Esophagus squamous epithelium (tissue), 5 donors: ENCODE measurements at regions not wholly inside any gene's neighbourhood (a gene's known extent, or its start where the extent isn't known, plus 50 kb on each side); places are given as distances from the start of the nearest gene placed in this dataset.
"Not testable (repeated sequence)": the region's sequence is repeated elsewhere in the genome, so short reads cannot be mapped to it uniquely, and the experiment has no call there.

ENCODE experiments used
- DNase-seq: peaks from one replicate; lab custom pipeline; 2025; lab: John Stamatoyannopoulos, UW
- H3K27ac ChIP-seq, 4 donors: fragments of 200-600 bp; sonication (generic); one replicate each; pipeline ENCODE4 v1.5.1; 2016 to 2019; ENCODE audit warnings: mild to moderate bottlenecking in 1 of 4
- H3K27me3 ChIP-seq, 4 donors: fragments of 200-600 bp; sonication (generic); 1 replicate in 3 of 4; 2 replicates in 1 of 4; pipeline versions ENCODE4 v1.5.1 to v1.6.0; 2017 to 2021; ENCODE audit warnings: antibody characterized with exemption in 1 of 4
- H3K36me3 ChIP-seq, 3 donors: fragments of 200-600 bp; sonication (generic); one replicate each; pipeline ENCODE4 v1.5.1; 2016 to 2019
- H3K4me1 ChIP-seq, 3 donors: fragments of 200-600 bp; sonication (generic); one replicate each; pipeline ENCODE4 v1.5.1; 2017 to 2019
- H3K4me3 ChIP-seq, 4 donors: fragments of 200-600 bp; sonication (generic); 1 replicate in 3 of 4; 2 replicates in 1 of 4; pipeline ENCODE4 v1.5.1; 2016 to 2019; ENCODE audit warnings: mild to moderate bottlenecking in 2 of 4, moderate library complexity in 1 of 4
- H3K9me3 ChIP-seq, 3 donors: fragments of 200-600 bp; sonication (generic); one replicate each; pipeline ENCODE4 v1.5.1; 2016 to 2019
- CTCF ChIP-seq, 6 experiments: fragments of 450-650 bp in 4 of 6; fragments of 200-600 bp in 2 of 6; sonication (generic) in 2 of 6; IDR thresholded peaks; one replicate each; pipeline ENCODE4 v1.5.1; 2016 to 2019; ENCODE audit warnings: antibody characterized with exemption in 6 of 6, mild to moderate bottlenecking in 4 of 6, moderate library complexity in 4 of 6
- POLR2A ChIP-seq, 4 donors: fragments of 450-650 bp; IDR thresholded peaks; one replicate each; pipeline ENCODE4 v1.6.1; 2017; ENCODE audit warnings: antibody characterized with exemption in 4 of 4, mild to moderate bottlenecking in 4 of 4, moderate library complexity in 3 of 4
- WGBS, 2 donors: methylation state at CpG; one replicate each; pipeline ENCODE4 v1.1.5; 2018; 5-methylcytosine and 5-hydroxymethylcytosine counted together
- intact Hi-C: fragments of 100-400 bp; cut with DNase I; formaldehyde crosslinking; loops from one replicate; pipeline ENCODE4 v1.15.0; 2022
- donor health status: DM: yes; HTN: yes; CAD: no.

GRCh38 chr18:10169064-10169562 lies 255.3 kb downstream of the VAPA start:
- Histone ChIP-seq H3K4me1 (peaks cover 0 to 21% (median 0%) of the 10 kb centered on the region in 3 donors), H3K27me3 (no peaks in the 10 kb centered on the region), H3K9me3 (no peaks in the 10 kb centered on the region), H3K27ac (no peak overlapping the region), H3K36me3 (no peaks in the 10 kb centered on the region), H3K4me3 (no peak overlapping the region)
- no peak for TF ChIP-seq POLR2A (IDR thresholded peaks at IDR 0.05)
- TF ChIP-seq CTCF (IDR thresholded peaks at IDR 0.05), result no peak
- WGBS, 2 donors, result 39% methylated on average over 4 of the region's 4 CpGs
- intact Hi-C loops, result no loop called here
- DNase-seq, result no peak

- no peaks in the 10 kb centered on the region for H3K36me3 ChIP-seq
- no peak overlapping the region for H3K27ac ChIP-seq
- no peaks in the 10 kb centered on the region for H3K27me3 ChIP-seq
- peaks cover 0 to 21% (median 0%) of the 10 kb centered on the region in 3 donors for H3K4me1 ChIP-seq
- 44 to 68% methylated on average over 2 of the region's 2 CpGs for WGBS, 2 donors
- TF ChIP-seq POLR2A (IDR thresholded peaks at IDR 0.05), result no peak
- no peak for TF ChIP-seq CTCF (IDR thresholded peaks at IDR 0.05)
- no peak overlapping the region for H3K4me3 ChIP-seq
- no peak for DNase-seq
- H3K9me3 ChIP-seq, result no peaks in the 10 kb centered on the region
- intact Hi-C loops, result no loop called here
Measured at GRCh38 chr18:10169814-10170213, 256.0 kb downstream of the VAPA start.

DNA sequence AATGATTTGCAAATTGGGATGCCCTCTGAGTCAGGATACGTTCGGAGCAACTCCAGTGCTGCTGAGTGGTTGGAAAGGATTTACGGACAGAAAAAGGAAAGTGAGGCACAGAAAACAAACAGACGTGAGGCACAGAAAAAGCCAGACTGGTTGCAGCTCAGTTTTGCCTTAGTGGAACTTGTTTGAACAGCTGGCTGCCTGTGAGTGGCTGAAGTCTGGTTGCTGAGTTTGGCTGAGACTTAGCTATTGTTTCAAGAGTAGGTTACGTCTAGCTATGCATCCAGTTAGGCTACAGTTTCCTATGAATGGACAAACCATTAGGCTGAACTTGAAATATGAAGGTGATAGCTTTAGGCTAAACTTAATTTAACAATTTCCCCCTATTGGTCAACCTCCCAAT lies 256.6 kb downstream of the VAPA start:
- DNase-seq, result no peak
- no peaks in the 10 kb centered on the region for H3K27me3 ChIP-seq
- H3K4me3 ChIP-seq, result no peak overlapping the region
- H3K9me3 ChIP-seq, result no peaks in the 10 kb centered on the region
- TF ChIP-seq CTCF (IDR thresholded peaks at IDR 0.05) (no peak), POLR2A (IDR thresholded peaks at IDR 0.05) (no peak)
- no peak overlapping the region for H3K27ac ChIP-seq
- no peaks in the 10 kb centered on the region for H3K36me3 ChIP-seq
- intact Hi-C loops, result no loop called here
- peaks cover 0 to 21% (median 0%) of the 10 kb centered on the region in 3 donors for H3K4me1 ChIP-seq
- 62 to 68% methylated on average over 5 of the region's 5 CpGs for WGBS, 2 donors

DNA sequence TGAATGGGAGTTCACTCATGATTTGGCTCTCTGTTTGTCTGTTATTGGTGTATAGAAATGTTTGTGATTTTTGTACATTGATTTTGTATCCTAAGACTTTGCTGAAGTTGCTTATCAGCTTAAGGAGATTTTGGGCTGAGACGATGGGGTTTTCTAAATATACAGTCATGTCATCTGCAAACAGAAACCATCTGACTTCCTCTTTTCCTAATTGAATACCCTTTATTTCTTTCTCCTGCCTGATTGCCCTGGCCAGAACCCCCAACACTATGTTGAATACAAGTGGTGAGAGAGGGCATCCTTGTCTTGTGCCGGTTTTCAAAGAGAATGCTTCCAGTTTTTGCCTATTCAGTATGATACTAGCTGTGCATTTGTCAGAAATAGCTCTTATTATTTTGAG lies 261.5 kb downstream of the VAPA start:
- H3K4me1 ChIP-seq, H3K4me3 ChIP-seq, H3K27me3 ChIP-seq, intact Hi-C loops, H3K36me3 ChIP-seq, H3K9me3 ChIP-seq, DNase-seq, H3K27ac ChIP-seq: not testable (repeated sequence)
- 60 to 100% methylated on average over 1 to 2 of the region's 2 CpGs for WGBS, 2 donors

DNA sequence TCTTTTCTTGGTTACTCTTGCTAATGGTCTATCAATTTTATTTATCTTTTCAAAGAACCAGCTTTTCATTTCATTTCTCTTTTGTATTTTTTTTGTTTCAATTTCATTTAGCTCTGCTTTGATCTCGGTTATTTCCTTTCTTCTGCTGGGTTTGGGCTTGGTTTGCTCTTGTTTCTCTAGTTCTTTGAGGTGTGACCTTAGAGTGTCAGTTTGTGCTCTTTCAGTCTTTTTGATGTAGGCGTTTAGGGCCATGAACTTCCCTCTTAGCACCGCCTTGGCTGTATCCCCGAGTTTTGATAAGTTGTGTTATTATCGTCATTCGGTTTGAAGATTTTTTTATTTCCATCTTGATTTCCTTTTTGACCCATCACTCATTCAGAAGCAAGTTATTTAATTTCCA lies 265.5 kb downstream of the VAPA start:
- peaks cover 0 to 12% (median 0%) of the 10 kb centered on the region in 3 donors for H3K4me1 ChIP-seq
- H3K9me3 ChIP-seq, H3K36me3 ChIP-seq, DNase-seq, H3K27me3 ChIP-seq, H3K27ac ChIP-seq, intact Hi-C loops, H3K4me3 ChIP-seq: not testable (repeated sequence)
- WGBS, 2 donors, result 68 to 74% methylated on average over 6 of the region's 6 CpGs

GRCh38 chr18:10182009-10182624 lies 268.3 kb downstream of the VAPA start:
- Histone ChIP-seq H3K27ac (no peak overlapping the region), H3K4me3 (no peak overlapping the region), H3K36me3 (no peaks in the 10 kb centered on the region), H3K9me3 (no peaks in the 10 kb centered on the region), H3K27me3 (no peaks in the 10 kb centered on the region), H3K4me1 (peaks cover 0 to 12% (median 0%) of the 10 kb centered on the region in 3 donors)
- no peak for TF ChIP-seq POLR2A (IDR thresholded peaks at IDR 0.05)
- no peak for TF ChIP-seq CTCF (IDR thresholded peaks at IDR 0.05)
- intact Hi-C loops, result no loop called here
- 50 to 83% methylated on average over 4 to 9 of the region's 11 CpGs for WGBS, 2 donors
- no peak for DNase-seq
